MM.1S (cell line): ENCODE measurements at regions not wholly inside any gene's neighbourhood (a gene's known extent, or its start where the extent isn't known, plus 50 kb on each side); places are given as distances from the start of the nearest gene placed in this dataset.

Source experiments
- CTCF ChIP-seq: fragments of 300-600 bp; sonication (generic); IDR thresholded peaks from 2 replicates; pipeline ENCODE4 v1.5.1; 2016; ENCODE audit warnings: antibody characterized with exemption, low read length, mixed read lengths
- EZH2 ChIP-seq: fragments of 300-600 bp; sonication (generic); optimal IDR thresholded peaks from 2 replicates; pipeline ENCODE3; 2017; ENCODE audit warnings: low read depth, mild to moderate bottlenecking, antibody characterized with exemption, low read length, mixed read lengths

- TF ChIP-seq CTCF: no peak
- TF ChIP-seq EZH2: no peak
Measured at GRCh38 chr5:68468322-68468721, 252.8 kb downstream of the PIK3R1 start.
